ENCODE measurements at regions not wholly inside any gene's neighbourhood (a gene's known extent, or its start where the extent isn't known, plus 50 kb on each side); places are given as distances from the start of the nearest gene placed in this dataset.

GRCh38 chr2:107063228-107063627 lies 177.3 kb upstream of the ST6GAL2 start:
- H3K4me3 ChIP-seq (ENCODE audit: low read depth, low read length), result no peak overlapping the region
- H3K36me3 Mint-ChIP-seq (ENCODE audit: insufficient read depth, unreplicated experiment), result no peaks in the 10 kb centered on the region
- no peaks in the 10 kb centered on the region for H3K9me3 ChIP-seq
- H3K27me3 Mint-ChIP-seq (ENCODE audit: insufficient read depth, unreplicated experiment), result peaks cover 3% of the 10 kb centered on the region
- BruUV-seq (replicated peaks), result no TSS peak
- DNase-seq, result no peak
- CTCF ChIA-PET, result no interaction called here
- no peak overlapping the region for H3K27ac Mint-ChIP-seq (ENCODE audit: unreplicated experiment)
- H3K4me1 Mint-ChIP-seq (ENCODE audit: low read depth, unreplicated experiment), result no peaks in the 10 kb centered on the region
- no peaks in the 10 kb centered on the region for H3K27me3 ChIP-seq (replicated peaks; ENCODE audit: control insufficient read depth, insufficient read depth, low read length)
- no peaks in the 10 kb centered on the region for H3K4me1 ChIP-seq
- POLR2A ChIA-PET, result no interaction called here
- intact Hi-C loops (cut with micrococcal nuclease; ENCODE audit: unreplicated experiment), result no loop called here
- H3K9me3 Mint-ChIP-seq (ENCODE audit: unreplicated experiment), result no peaks in the 10 kb centered on the region
- TF ChIP-seq CTCF (IDR thresholded peaks at IDR 0.05; ENCODE audit: insufficient read depth in 1 of 2, low read depth in 1 of 2, low read length in 1 of 2, severe bottlenecking in 1 of 2, unreplicated experiment in 1 of 2), result no peak
- H3K36me3 ChIP-seq (ENCODE audit: control insufficient read depth, insufficient read depth, low read length), result no peaks in the 10 kb centered on the region
- H3K4me3 Mint-ChIP-seq (ENCODE audit: unreplicated experiment), result no peak overlapping the region

DNA sequence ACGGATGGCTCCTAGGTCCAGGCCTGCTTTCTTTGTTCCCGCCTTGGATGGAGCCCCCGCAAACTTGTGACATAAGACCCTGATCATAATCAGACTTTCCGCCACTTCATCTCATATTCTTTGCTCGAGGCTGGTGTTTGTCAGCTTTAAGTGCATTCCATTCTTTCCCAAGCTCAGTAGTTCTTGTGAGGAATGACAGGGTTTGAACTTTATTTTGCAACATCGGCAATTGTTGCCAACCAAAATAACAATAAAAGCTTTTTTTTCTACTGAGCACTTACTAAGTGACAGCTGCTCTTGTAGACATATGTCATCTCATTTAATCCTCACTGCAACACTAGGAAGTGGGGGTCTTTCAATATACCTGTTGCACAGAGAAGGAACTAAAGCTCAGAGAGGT lies 178.8 kb upstream of the ST6GAL2 start:
- Mint-ChIP-seq H3K4me1 (ENCODE audit: low read depth, unreplicated experiment) (no peaks in the 10 kb centered on the region), H3K4me3 (ENCODE audit: unreplicated experiment) (no peak overlapping the region), H3K9me3 (ENCODE audit: unreplicated experiment) (no peaks in the 10 kb centered on the region), H3K36me3 (ENCODE audit: insufficient read depth, unreplicated experiment) (no peaks in the 10 kb centered on the region), H3K27ac (ENCODE audit: unreplicated experiment) (no peak overlapping the region), H3K27me3 (ENCODE audit: insufficient read depth, unreplicated experiment) (peaks cover 10% of the 10 kb centered on the region)
- POLR2A ChIA-PET, result no interaction called here
- DNase-seq, result no peak
- TF ChIP-seq CTCF (IDR thresholded peaks at IDR 0.05; ENCODE audit: insufficient read depth in 1 of 2, low read depth in 1 of 2, low read length in 1 of 2, severe bottlenecking in 1 of 2, unreplicated experiment in 1 of 2), result no peak
- Histone ChIP-seq H3K4me1 (no peaks in the 10 kb centered on the region), H3K27me3 (replicated peaks; ENCODE audit: control insufficient read depth, insufficient read depth, low read length) (no peaks in the 10 kb centered on the region), H3K9me3 (no peaks in the 10 kb centered on the region), H3K4me3 (ENCODE audit: low read depth, low read length) (no peak overlapping the region), H3K36me3 (ENCODE audit: control insufficient read depth, insufficient read depth, low read length) (no peaks in the 10 kb centered on the region)
- CTCF ChIA-PET, result no interaction called here
- intact Hi-C loops (cut with micrococcal nuclease; ENCODE audit: unreplicated experiment), result no loop called here
- no TSS peak for BruUV-seq (replicated peaks)

DNA sequence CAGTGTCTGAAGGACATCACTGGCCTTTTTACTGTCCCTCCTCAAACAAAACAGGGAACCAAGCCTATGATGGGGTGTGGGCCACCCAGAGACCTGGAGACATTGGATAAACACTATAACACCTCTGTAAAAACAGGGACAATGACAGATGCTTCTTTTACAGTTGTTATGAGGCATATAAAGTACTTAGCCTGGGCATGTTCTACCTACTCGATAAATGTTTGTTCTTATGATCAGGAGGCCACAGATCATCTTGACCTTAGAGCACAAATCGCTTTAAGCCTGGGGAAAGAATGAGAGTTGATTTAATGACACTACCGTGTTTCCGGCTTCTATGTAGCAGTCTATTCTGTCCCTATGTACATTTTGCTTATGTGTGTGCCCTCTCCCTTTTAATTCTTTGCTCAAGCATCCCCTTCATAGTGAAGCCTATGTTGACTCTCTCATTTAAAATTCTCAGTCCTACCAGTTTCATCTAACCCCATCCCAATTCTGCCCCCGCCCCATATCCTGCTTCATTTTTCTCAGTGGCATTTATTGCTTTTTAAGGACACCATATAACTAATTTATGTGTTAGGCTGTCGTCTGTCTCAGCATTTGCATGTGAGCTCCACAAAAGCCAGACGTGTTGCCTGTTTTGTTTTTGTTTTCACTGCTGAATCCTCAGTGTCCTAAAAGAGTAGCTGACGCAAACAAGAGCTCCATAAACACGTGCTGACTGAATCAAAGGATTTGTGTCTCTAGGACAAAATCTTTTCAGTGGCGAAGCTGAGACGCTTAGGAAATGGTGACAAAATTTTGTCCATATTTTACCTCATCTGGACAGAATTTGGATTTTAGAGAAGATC lies 182.3 kb upstream of the ST6GAL2 start:
- no peaks in the 10 kb centered on the region for H3K36me3 ChIP-seq (ENCODE audit: control insufficient read depth, insufficient read depth, low read length)
- no peaks in the 10 kb centered on the region for H3K4me1 ChIP-seq
- H3K27ac Mint-ChIP-seq (ENCODE audit: unreplicated experiment), result no peak overlapping the region
- H3K36me3 Mint-ChIP-seq (ENCODE audit: insufficient read depth, unreplicated experiment), result no peaks in the 10 kb centered on the region
- H3K4me3 ChIP-seq (ENCODE audit: low read depth, low read length), result no peak overlapping the region
- no peak for DNase-seq
- intact Hi-C loops (cut with micrococcal nuclease; ENCODE audit: unreplicated experiment), result no loop called here
- no peaks in the 10 kb centered on the region for H3K9me3 ChIP-seq
- ChIA-PET POLR2A (no interaction called here), CTCF (no interaction called here)
- TF ChIP-seq CTCF (IDR thresholded peaks at IDR 0.05; ENCODE audit: insufficient read depth in 1 of 2, low read depth in 1 of 2, low read length in 1 of 2, severe bottlenecking in 1 of 2, unreplicated experiment in 1 of 2), result no peak
- H3K9me3 Mint-ChIP-seq (ENCODE audit: unreplicated experiment), result no peaks in the 10 kb centered on the region
- no peaks in the 10 kb centered on the region for H3K4me1 Mint-ChIP-seq (ENCODE audit: low read depth, unreplicated experiment)
- peaks cover 8% of the 10 kb centered on the region for H3K27me3 Mint-ChIP-seq (ENCODE audit: insufficient read depth, unreplicated experiment)
- no peaks in the 10 kb centered on the region for H3K27me3 ChIP-seq (replicated peaks; ENCODE audit: control insufficient read depth, insufficient read depth, low read length)
- no peak overlapping the region for H3K4me3 Mint-ChIP-seq (ENCODE audit: unreplicated experiment)
- no TSS peak for BruUV-seq (replicated peaks)
